H1 (cell line): ENCODE measurements at regions not wholly inside any gene's neighbourhood (a gene's known extent, or its start where the extent isn't known, plus 50 kb on each side); places are given as distances from the start of the nearest gene placed in this dataset.

Experiments used
- ASH2L ChIP-seq: fragments of 200-600, 300-600 bp; sonication (generic); IDR thresholded peaks from one replicate; pipeline ENCODE4 v1.7.1; 2017; ENCODE audit warnings: low read length
- CHD2 ChIP-seq: IDR thresholded peaks from 2 replicates; pipeline ENCODE4 v1.6.1; 2012; ENCODE audit warnings: low read length, improper control_type of control experiment
- EGR1 ChIP-seq: IDR thresholded peaks from 2 replicates; pipeline ENCODE4 v1.6.1; 2011; ENCODE audit warnings: low read depth, low read length, borderline replicate concordance
- HDAC2 ChIP-seq, 2 experiments: fragments of 300-600 bp in 1 of 2; sonication (generic) in 1 of 2; IDR thresholded peaks; 2 replicates each; pipeline ENCODE4 v1.6.1; 2011 to 2012; ENCODE audit warnings: low read depth in 2 of 2, low read length in 2 of 2, mild to moderate bottlenecking in 2 of 2, moderate library complexity in 2 of 2, borderline replicate concordance in 1 of 2, inconsistent platforms in 1 of 2
- KDM5A ChIP-seq: fragments of 200-600 bp; IDR thresholded peaks from 2 replicates; pipeline ENCODE4 v1.7.1; 2012; ENCODE audit warnings: mild to moderate bottlenecking, low read length, inconsistent platforms, mixed read lengths
- POU5F1 ChIP-seq: IDR thresholded peaks from 2 replicates; pipeline ENCODE4 v1.6.1; 2011; ENCODE audit warnings: low read depth, mild to moderate bottlenecking, low read length, moderate library complexity
- RFX5 ChIP-seq: IDR thresholded peaks from 2 replicates; pipeline ENCODE4 v1.6.1; 2011; ENCODE audit warnings: low read depth, low read length, improper control_type of control experiment, borderline replicate concordance
- SAP30 ChIP-seq: fragments of 300-600 bp; sonication (generic); IDR thresholded peaks from 2 replicates; pipeline ENCODE4 v1.7.1; 2012; ENCODE audit warnings: low read length, moderate library complexity, mild to moderate bottlenecking, inconsistent platforms; ENCODE audit not compliant: insufficient read depth, insufficient replicate concordance
- SP1 ChIP-seq: IDR thresholded peaks from 2 replicates; pipeline ENCODE4 v1.6.1; 2011; ENCODE audit warnings: low read depth, low read length
- SP2 ChIP-seq: IDR thresholded peaks from 2 replicates; pipeline ENCODE4 v1.6.1; 2012; ENCODE audit warnings: mild to moderate bottlenecking, low read length, inconsistent platforms
- SRF ChIP-seq: IDR thresholded peaks from 2 replicates; pipeline ENCODE4 v1.6.1; 2011; ENCODE audit warnings: mild to moderate bottlenecking, low read depth, low read length, moderate library complexity
- TCF12 ChIP-seq: IDR thresholded peaks from 2 replicates; pipeline ENCODE4 v1.6.1; 2011; ENCODE audit warnings: low read depth, mild to moderate bottlenecking, low read length
- YY1 ChIP-seq: IDR thresholded peaks from 2 replicates; pipeline ENCODE4 v1.6.1; 2011; ENCODE audit warnings: low read depth, mild to moderate bottlenecking, low read length
- TF ChIP-seq, protein P1 (sequence below): fragments of 300-600 bp; sonication (generic); IDR thresholded peaks from 2 replicates; pipeline ENCODE4 v1.7.1; 2012; ENCODE audit warnings: low read length, moderate library complexity, mild to moderate bottlenecking, inconsistent platforms; ENCODE audit not compliant: insufficient replicate concordance

DNA sequence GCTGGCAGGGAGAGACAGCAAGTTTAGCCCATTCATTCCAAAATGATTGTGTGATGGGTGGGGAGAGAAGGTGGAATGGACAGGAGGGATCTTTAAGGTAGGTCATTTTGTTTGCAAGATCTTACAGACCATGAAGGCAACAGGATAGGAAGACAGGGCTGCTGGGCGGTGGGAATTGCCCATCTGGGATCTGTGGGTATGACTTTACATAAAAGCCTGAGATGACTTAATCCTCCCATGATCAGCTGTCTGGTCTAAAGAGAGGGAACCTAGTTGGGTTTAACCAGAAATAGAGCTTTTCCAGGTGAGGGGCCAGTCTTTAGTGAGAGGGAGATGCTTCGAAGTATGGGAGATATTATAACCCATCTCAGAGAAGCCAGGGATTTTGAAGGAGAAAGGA is 153.7 kb downstream of the KLF6 start (continued):
- TF ChIP-seq, protein P1, sequence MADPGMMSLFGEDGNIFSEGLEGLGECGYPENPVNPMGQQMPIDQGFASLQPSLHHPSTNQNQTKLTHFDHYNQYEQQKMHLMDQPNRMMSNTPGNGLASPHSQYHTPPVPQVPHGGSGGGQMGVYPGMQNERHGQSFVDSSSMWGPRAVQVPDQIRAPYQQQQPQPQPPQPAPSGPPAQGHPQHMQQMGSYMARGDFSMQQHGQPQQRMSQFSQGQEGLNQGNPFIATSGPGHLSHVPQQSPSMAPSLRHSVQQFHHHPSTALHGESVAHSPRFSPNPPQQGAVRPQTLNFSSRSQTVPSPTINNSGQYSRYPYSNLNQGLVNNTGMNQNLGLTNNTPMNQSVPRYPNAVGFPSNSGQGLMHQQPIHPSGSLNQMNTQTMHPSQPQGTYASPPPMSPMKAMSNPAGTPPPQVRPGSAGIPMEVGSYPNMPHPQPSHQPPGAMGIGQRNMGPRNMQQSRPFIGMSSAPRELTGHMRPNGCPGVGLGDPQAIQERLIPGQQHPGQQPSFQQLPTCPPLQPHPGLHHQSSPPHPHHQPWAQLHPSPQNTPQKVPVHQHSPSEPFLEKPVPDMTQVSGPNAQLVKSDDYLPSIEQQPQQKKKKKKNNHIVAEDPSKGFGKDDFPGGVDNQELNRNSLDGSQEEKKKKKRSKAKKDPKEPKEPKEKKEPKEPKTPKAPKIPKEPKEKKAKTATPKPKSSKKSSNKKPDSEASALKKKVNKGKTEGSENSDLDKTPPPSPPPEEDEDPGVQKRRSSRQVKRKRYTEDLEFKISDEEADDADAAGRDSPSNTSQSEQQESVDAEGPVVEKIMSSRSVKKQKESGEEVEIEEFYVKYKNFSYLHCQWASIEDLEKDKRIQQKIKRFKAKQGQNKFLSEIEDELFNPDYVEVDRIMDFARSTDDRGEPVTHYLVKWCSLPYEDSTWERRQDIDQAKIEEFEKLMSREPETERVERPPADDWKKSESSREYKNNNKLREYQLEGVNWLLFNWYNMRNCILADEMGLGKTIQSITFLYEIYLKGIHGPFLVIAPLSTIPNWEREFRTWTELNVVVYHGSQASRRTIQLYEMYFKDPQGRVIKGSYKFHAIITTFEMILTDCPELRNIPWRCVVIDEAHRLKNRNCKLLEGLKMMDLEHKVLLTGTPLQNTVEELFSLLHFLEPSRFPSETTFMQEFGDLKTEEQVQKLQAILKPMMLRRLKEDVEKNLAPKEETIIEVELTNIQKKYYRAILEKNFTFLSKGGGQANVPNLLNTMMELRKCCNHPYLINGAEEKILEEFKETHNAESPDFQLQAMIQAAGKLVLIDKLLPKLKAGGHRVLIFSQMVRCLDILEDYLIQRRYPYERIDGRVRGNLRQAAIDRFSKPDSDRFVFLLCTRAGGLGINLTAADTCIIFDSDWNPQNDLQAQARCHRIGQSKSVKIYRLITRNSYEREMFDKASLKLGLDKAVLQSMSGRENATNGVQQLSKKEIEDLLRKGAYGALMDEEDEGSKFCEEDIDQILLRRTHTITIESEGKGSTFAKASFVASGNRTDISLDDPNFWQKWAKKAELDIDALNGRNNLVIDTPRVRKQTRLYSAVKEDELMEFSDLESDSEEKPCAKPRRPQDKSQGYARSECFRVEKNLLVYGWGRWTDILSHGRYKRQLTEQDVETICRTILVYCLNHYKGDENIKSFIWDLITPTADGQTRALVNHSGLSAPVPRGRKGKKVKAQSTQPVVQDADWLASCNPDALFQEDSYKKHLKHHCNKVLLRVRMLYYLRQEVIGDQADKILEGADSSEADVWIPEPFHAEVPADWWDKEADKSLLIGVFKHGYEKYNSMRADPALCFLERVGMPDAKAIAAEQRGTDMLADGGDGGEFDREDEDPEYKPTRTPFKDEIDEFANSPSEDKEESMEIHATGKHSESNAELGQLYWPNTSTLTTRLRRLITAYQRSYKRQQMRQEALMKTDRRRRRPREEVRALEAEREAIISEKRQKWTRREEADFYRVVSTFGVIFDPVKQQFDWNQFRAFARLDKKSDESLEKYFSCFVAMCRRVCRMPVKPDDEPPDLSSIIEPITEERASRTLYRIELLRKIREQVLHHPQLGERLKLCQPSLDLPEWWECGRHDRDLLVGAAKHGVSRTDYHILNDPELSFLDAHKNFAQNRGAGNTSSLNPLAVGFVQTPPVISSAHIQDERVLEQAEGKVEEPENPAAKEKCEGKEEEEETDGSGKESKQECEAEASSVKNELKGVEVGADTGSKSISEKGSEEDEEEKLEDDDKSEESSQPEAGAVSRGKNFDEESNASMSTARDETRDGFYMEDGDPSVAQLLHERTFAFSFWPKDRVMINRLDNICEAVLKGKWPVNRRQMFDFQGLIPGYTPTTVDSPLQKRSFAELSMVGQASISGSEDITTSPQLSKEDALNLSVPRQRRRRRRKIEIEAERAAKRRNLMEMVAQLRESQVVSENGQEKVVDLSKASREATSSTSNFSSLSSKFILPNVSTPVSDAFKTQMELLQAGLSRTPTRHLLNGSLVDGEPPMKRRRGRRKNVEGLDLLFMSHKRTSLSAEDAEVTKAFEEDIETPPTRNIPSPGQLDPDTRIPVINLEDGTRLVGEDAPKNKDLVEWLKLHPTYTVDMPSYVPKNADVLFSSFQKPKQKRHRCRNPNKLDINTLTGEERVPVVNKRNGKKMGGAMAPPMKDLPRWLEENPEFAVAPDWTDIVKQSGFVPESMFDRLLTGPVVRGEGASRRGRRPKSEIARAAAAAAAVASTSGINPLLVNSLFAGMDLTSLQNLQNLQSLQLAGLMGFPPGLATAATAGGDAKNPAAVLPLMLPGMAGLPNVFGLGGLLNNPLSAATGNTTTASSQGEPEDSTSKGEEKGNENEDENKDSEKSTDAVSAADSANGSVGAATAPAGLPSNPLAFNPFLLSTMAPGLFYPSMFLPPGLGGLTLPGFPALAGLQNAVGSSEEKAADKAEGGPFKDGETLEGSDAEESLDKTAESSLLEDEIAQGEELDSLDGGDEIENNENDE = no peak
- no peak for TF ChIP-seq EGR1
- TF ChIP-seq RFX5 = no peak
- no peak for TF ChIP-seq CHD2
- no peak for TF ChIP-seq SRF
- no peak for TF ChIP-seq HDAC2 (IDR thresholded peaks at IDR 0.05; ENCODE audit: borderline replicate concordance in 1 of 2, low read depth in 2 of 2, low read length in 2 of 2)
- no peak for TF ChIP-seq TCF12
- TF ChIP-seq ASH2L = no peak
- TF ChIP-seq KDM5A = no peak
- TF ChIP-seq SP1 = no peak
- no peak for TF ChIP-seq YY1
- no peak for TF ChIP-seq POU5F1
- TF ChIP-seq SAP30 = no peak
- no peak for TF ChIP-seq SP2
